SK-N-SH (cell line): ENCODE measurements at regions not wholly inside any gene's neighbourhood (a gene's known extent, or its start where the extent isn't known, plus 50 kb on each side); places are given as distances from the start of the nearest gene placed in this dataset.
"Not testable (repeated sequence)": the region's sequence is repeated elsewhere in the genome, so short reads cannot be mapped to it uniquely, and the experiment has no call there.

Experiments
- CTCF ChIA-PET: fragments of 300-600, 350-600 bp; formaldehyde crosslinking; extraction: SDS; loops from one replicate; lab custom pipeline; 2021; lab: Yijun Ruan, JAX
- POLR2A ChIA-PET: fragments of 350-600 bp; sonication (Branson Sonifier 250); formaldehyde crosslinking; extraction: SDS; loops from one replicate; lab custom pipeline; 2020; ENCODE audit warnings: antibody characterized with exemption, inconsistent platforms; lab: Yijun Ruan, JAX
- DNase-seq: peaks from one replicate; pipeline ENCODE4 v3.0.0; 2012
- H2AFZ ChIP-seq: fragments of 200-600 bp; sonication (generic); 2 replicates; pipeline ENCODE4 v1.8.1; 2016; ENCODE audit warnings: antibody characterized with exemption, mild to moderate bottlenecking, low read depth
- H3F3A ChIP-seq: fragments of 200-600 bp; sonication (generic); replicated peaks from 2 replicates; pipeline ENCODE3; 2016; ENCODE audit warnings: antibody characterized with exemption, mild to moderate bottlenecking; ENCODE audit not compliant: insufficient read depth
- H3K27ac ChIP-seq, 2 experiments: fragments of 200-500 bp in 1 of 2; fragments of 200-600 bp in 1 of 2; sonication (Bioruptor generic) in 1 of 2; sonication (generic), shearing (Covaris generic) in 1 of 2; 2 replicates each; pipeline versions ENCODE4 v1.5.1 to v1.6.1; 2014 to 2016; ENCODE audit warnings: low read depth in 2 of 2, inconsistent platforms in 1 of 2, low read length in 1 of 2, mild to moderate bottlenecking in 1 of 2, mixed read lengths in 1 of 2
- H3K27me3 ChIP-seq: fragments of 200-600 bp; sonication (generic), shearing (Covaris generic); 2 replicates; pipeline ENCODE4 v1.6.1; 2016; ENCODE audit warnings: mixed run types; ENCODE audit not compliant: insufficient read depth
- H3K36me3 ChIP-seq, 2 experiments: fragments of 200-500 bp in 1 of 2; fragments of 200-600 bp in 1 of 2; sonication (Bioruptor generic) in 1 of 2; sonication (generic) in 1 of 2; replicated peaks in 1 of 2; 2 replicates each; pipeline versions ENCODE3 to v1.5.1; 2014 to 2016; ENCODE audit warnings: low read length in 1 of 2, mild to moderate bottlenecking in 1 of 2; ENCODE audit not compliant: insufficient read depth in 2 of 2, control insufficient read depth in 1 of 2
- H3K4me1 ChIP-seq, 2 experiments: fragments of 200-500 bp in 1 of 2; fragments of 200-600 bp in 1 of 2; sonication (Bioruptor generic) in 1 of 2; sonication (generic), shearing (Covaris generic) in 1 of 2; 2 replicates each; pipeline versions ENCODE4 v1.5.1 to v1.6.1; 2014 to 2016; ENCODE audit warnings: low read depth in 1 of 2, low read length in 1 of 2, mixed run types in 1 of 2; ENCODE audit not compliant: insufficient read depth in 2 of 2, control insufficient read depth in 1 of 2
- H3K4me2 ChIP-seq: fragments of 200-600 bp; sonication (generic), shearing (Covaris generic); 2 replicates; pipeline ENCODE4 v1.6.1; 2017; ENCODE audit warnings: mixed run types
- H3K4me3 ChIP-seq, 2 experiments: fragments of 200-500 bp in 1 of 2; fragments of 200-600 bp in 1 of 2; sonication (Bioruptor generic) in 1 of 2; sonication (generic), shearing (Covaris generic) in 1 of 2; 2 replicates each; pipeline versions ENCODE4 v1.5.1 to v1.8.1; 2014 to 2016; ENCODE audit warnings: low read depth in 2 of 2, inconsistent platforms in 1 of 2, low read length in 1 of 2, mild to moderate bottlenecking in 1 of 2, mixed read lengths in 1 of 2, moderate library complexity in 1 of 2
- H3K79me2 ChIP-seq: fragments of 200-600 bp; sonication (generic); 2 replicates; pipeline ENCODE4 v1.8.1; 2017; ENCODE audit warnings: mild to moderate bottlenecking; ENCODE audit not compliant: insufficient read depth
- H3K9ac ChIP-seq: fragments of 200-600 bp; sonication (generic); 2 replicates; pipeline ENCODE4 v1.6.1; 2017; ENCODE audit warnings: mixed run types
- H3K9me2 ChIP-seq: fragments of 200-600 bp; sonication (generic); 2 replicates; pipeline ENCODE4 v1.6.1; 2017; ENCODE audit warnings: mixed run types
- H3K9me3 ChIP-seq: fragments of 200-600 bp; sonication (generic); 2 replicates; pipeline ENCODE4 v1.6.1; 2017; ENCODE audit warnings: mixed run types, mild to moderate bottlenecking, moderate library complexity
- H4K20me1 ChIP-seq: fragments of 200-600 bp; sonication (generic); 2 replicates; pipeline ENCODE4 v1.6.1; 2017; ENCODE audit warnings: mild to moderate bottlenecking, mixed run types; ENCODE audit not compliant: insufficient read depth
- CHD2 ChIP-seq: fragments of 150-350 bp; IDR thresholded peaks from 2 replicates; pipeline ENCODE4 v1.6.1; 2018; ENCODE audit warnings: low read length; ENCODE audit not compliant: partially characterized antibody
- FOXJ3 ChIP-seq: sonication (generic); formaldehyde crosslinking; IDR thresholded peaks from 2 replicates; pipeline ENCODE4 v1.5.1; 2020; ENCODE audit warnings: mild to moderate bottlenecking, missing genetic modification reagents
- GABPA ChIP-seq: IDR thresholded peaks from 2 replicates; pipeline ENCODE4 v1.4.0; 2012; ENCODE audit warnings: low read depth, mild to moderate bottlenecking
- JUND ChIP-seq: IDR thresholded peaks from 2 replicates; pipeline ENCODE4 v1.4.0; 2012
- MEF2A ChIP-seq: IDR thresholded peaks from 2 replicates; pipeline ENCODE4 v1.4.0; 2012; ENCODE audit warnings: low read depth, borderline replicate concordance
- RCOR1 ChIP-seq: fragments of 150-350 bp; IDR thresholded peaks from 2 replicates; pipeline ENCODE4 v1.6.1; 2017; ENCODE audit warnings: antibody characterized with exemption, low read length
- TAF1 ChIP-seq: IDR thresholded peaks from 2 replicates; pipeline ENCODE4 v1.6.1; 2012; ENCODE audit warnings: low read depth, mild to moderate bottlenecking, low read length, moderate library complexity, borderline replicate concordance
- YY1 ChIP-seq: IDR thresholded peaks from 2 replicates; pipeline ENCODE4 v1.4.0; 2012; ENCODE audit warnings: low read depth, mild to moderate bottlenecking
- WGBS: methylation state at CpG from one replicate; pipeline ENCODE4 v1.1.6; 2017; ENCODE audit warnings: low lambda C conversion rate; 5-methylcytosine and 5-hydroxymethylcytosine counted together
- TF ChIP-seq, protein P1 (sequence below): fragments of 150-350 bp; IDR thresholded peaks from 2 replicates; pipeline ENCODE4 v1.6.1; 2016; ENCODE audit warnings: mild to moderate bottlenecking, low read depth, low read length

DNA sequence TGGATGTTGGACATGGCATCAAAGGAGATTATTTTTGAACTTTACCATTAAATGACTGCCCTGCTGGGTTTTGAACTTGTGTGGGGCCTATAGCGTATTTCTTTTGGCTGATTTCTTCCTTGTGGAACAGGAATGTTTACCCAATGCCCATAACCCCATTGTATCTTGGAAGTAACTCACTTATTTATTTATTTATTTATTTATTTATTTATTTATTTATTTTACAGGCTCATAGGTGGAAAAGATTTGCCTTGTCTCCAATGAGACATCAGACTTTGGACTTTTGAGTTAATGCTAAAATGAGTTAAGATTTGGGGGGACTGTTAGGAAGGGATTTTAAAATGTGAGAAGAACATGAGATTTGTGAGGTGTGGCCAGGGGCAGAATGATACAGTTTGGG is 273.1 kb downstream of the SLITRK2 start:
- DNase-seq = no peak
- no peaks in the 10 kb centered on the region for H3K36me3 ChIP-seq
- H3K9me3 ChIP-seq = no peaks in the 10 kb centered on the region
- H3K4me3 ChIP-seq = no peak overlapping the region
- H3K27me3 ChIP-seq = no peaks in the 10 kb centered on the region
- 19% methylated on average over 1 of the region's 1 CpG for WGBS
- H3K9ac ChIP-seq = no peak overlapping the region
- H3K79me2 ChIP-seq = no peaks in the 10 kb centered on the region
- ChIA-PET POLR2A (no interaction called here), CTCF (no interaction called here)
- no peak overlapping the region for H3K4me2 ChIP-seq
- no peaks in the 10 kb centered on the region for H3F3A ChIP-seq
- H2AFZ ChIP-seq = no peak overlapping the region
- no peaks in the 10 kb centered on the region for H3K9me2 ChIP-seq
- no peak overlapping the region for H3K27ac ChIP-seq
- no peak for TF ChIP-seq YY1
- no peak for TF ChIP-seq MEF2A
- TF ChIP-seq FOXJ3 = no peak
- TF ChIP-seq TAF1 = no peak
- TF ChIP-seq GABPA = no peak
- no peak for TF ChIP-seq CHD2
- H3K4me1 ChIP-seq = no peaks in the 10 kb centered on the region
- no peaks in the 10 kb centered on the region for H4K20me1 ChIP-seq

DNA sequence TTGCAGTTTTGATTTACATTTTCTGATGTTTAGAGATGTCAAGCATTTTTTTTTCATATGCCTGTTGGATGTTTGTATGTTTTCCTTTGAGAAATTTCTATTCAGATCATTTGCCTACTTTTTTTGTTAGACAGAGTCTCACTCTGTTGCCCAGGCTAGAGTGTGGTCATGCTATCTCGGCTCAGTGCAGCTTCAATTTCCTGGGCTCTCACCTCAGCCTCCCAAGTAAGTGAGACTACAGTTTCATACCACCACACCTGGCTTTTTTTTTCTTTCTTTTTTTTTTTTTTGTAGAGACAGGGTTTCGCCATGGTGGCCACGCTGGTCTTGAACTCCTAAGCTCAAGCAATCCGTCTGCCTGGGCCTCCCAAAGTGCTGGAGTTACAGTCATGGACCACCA is 291.7 kb downstream of the SLITRK2 start:
- WGBS = 0% methylated on average over 4 of the region's 4 CpGs
- H2AFZ ChIP-seq = no peak overlapping the region
- H3K36me3 ChIP-seq = no peaks in the 10 kb centered on the region
- H3K9me3 ChIP-seq = no peaks in the 10 kb centered on the region
- no peaks in the 10 kb centered on the region for H3K79me2 ChIP-seq
- no peak overlapping the region for H3K4me3 ChIP-seq
- no peaks in the 10 kb centered on the region for H4K20me1 ChIP-seq
- H3K9ac ChIP-seq = no peak overlapping the region
- CTCF ChIA-PET = no interaction called here
- TF ChIP-seq JUND (no peak), RCOR1 (no peak), GABPA (no peak)
- TF ChIP-seq, protein P1, sequence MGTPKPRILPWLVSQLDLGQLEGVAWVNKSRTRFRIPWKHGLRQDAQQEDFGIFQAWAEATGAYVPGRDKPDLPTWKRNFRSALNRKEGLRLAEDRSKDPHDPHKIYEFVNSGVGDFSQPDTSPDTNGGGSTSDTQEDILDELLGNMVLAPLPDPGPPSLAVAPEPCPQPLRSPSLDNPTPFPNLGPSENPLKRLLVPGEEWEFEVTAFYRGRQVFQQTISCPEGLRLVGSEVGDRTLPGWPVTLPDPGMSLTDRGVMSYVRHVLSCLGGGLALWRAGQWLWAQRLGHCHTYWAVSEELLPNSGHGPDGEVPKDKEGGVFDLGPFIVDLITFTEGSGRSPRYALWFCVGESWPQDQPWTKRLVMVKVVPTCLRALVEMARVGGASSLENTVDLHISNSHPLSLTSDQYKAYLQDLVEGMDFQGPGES = no peak
- H3K27ac ChIP-seq = no peak overlapping the region
- no peak overlapping the region for H3K4me2 ChIP-seq
- POLR2A ChIA-PET = no interaction called here
- no peaks in the 10 kb centered on the region for H3K4me1 ChIP-seq
- H3K27me3 ChIP-seq = no peaks in the 10 kb centered on the region
- DNase-seq = no peak
- H3K9me2 ChIP-seq = no peaks in the 10 kb centered on the region
- H3F3A ChIP-seq = no peaks in the 10 kb centered on the region

DNA sequence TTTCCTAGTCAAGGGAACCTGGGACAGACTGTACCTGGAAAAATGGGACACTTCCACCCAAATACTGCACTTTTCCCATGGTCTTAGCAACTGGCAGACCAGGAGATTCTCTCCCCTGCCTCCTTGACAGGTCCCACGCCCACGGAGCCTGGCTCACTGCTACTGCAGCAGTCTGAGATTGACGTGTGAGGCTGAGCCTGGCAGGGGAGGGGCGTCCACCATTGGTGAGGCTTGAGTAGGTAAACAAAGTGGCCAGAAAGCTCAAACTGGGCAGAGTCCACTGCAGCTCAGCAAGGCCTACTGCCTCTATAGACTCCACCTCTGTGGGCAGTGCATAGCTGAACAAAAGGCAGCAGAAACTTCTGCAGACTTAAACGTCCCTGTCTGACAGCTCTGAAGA is 301.4 kb downstream of the SLITRK2 start:
- CTCF ChIA-PET, H3K9me3 ChIP-seq, H3K4me2 ChIP-seq, H2AFZ ChIP-seq, H3K9me2 ChIP-seq, H3K4me3 ChIP-seq, H3F3A ChIP-seq, H3K79me2 ChIP-seq, H4K20me1 ChIP-seq, H3K27ac ChIP-seq, H3K9ac ChIP-seq, H3K27me3 ChIP-seq, POLR2A ChIA-PET, H3K36me3 ChIP-seq, DNase-seq, H3K4me1 ChIP-seq: not testable (repeated sequence)
- WGBS = 0% methylated on average over 4 of the region's 5 CpGs
